ACHN (cell line): ENCODE measurements at regions not wholly inside any gene's neighbourhood (a gene's known extent, or its start where the extent isn't known, plus 50 kb on each side); places are given as distances from the start of the nearest gene placed in this dataset.

Experiments used
- DNase-seq: peaks from one replicate; pipeline ENCODE4 v3.0.0-alpha.2; 2015
- in situ Hi-C: cut with HindIII; loops from 2 replicates; pipeline ENCODE4 v1.10.0; 2017; ENCODE audit warnings: low sequenced_read_pairs, low pct_ligation_motif_present, low pct_unique_long_range_greater_than_20kb

DNA sequence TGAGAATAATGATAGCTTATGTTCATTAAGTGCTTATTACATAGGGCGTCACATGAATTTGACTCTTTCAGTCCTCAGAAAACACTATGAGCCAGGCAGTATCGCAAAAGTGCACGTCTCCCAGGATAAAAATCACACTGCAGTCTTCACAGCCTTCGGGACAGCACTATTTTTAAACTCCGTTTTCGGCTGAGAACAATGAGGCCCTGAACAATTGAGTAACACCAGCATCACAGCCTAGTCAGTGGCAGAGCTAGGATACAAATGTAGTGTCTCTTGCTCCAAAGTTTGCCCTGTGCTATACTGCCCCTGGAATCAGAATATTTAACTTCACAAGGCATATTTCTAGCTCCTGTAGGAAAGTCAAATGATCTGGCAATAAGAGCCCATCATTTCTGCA lies 852.1 kb upstream of the SEMA6D start:
- in situ Hi-C loops: no loop called here

DNA sequence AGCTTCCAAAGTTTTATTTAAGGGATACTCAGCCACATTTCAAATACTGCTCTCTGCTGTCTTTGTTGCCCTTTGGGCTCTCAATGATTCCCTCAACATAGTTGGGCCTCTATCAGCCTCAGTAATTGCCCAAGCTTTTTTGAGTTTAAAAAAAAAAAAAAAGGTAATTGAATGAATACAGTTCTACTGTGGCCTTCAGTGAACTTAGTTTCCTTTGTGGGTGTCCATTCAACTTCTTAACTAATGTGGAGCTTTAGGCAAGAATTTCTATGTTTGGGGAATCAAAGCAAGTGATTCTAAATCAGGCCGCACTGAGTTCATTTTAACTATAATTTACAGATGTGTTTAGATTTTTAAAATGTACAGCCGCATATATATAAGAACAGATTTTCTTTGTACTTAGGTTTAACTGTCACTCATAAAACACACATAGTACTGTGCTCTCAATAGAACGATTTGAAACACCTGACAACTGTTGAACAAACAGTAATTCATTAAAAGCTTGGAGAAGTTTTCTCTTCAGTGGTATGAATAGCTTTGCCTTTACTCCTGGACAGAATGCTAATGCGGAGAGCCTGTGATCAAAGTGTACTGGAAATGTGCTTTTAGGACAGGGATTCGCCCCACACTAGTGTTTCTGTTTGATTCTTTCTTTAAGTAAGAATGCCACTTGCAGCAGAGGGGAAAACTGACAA lies 844.9 kb upstream of the SEMA6D start:
- in situ Hi-C loops: no loop called here
- no peak for DNase-seq

More for the DNA sequence above, 852.1 kb upstream of the SEMA6D start:
- no peak for DNase-seq

DNA sequence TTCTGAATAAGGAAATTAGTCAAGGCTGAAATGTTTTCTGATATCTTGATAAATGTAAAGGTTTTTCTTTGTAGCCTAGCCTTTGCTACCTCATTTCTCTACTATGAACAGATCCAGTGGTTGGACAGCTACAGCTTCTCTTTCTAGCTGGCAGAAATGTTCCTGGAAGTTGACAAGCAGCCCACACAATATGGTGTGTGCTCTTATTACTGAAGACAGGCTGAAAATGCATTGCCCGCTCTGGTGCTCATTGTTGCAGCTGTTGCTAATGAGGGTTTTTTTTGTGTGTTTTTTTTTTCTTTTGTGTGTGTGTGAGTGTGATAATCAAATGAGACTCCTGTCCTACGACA lies 844.3 kb upstream of the SEMA6D start:
- in situ Hi-C loops: no loop called here
- DNase-seq: no peak

DNA sequence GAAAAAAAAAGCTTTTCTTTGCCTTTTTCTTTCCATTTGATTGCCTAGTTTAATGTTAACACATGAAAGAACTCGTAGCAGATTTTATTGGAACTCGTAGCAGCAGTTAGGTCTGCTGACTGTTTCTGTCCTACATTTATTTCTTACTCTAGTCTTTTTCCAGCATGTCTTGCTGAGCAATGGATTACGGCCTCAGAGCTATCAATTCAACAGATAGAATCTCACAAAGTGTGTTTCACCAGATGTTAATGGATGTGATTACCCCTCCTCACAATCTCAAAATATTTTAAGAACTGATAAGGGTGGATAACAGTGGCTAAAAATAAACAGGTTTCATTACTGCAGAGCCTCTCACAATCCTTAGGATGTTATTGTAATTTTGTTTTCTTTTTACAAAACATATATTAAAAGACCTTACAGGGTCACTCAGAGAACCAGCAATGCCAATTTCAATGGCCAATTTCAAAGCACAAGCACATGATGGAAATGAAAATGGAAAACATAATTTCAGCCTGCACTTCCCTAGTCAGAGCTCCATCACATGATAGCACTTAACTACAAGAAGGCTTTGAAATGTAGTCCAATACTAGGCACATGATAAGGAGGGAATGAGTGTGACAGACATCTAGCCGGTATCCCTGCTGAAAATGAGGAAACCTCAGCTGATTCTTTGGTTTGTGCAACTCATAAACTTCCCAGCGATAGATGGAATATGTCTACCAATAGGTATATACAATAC lies 838.1 kb upstream of the SEMA6D start:
- no peak for DNase-seq
- in situ Hi-C loops: no loop called here

DNA sequence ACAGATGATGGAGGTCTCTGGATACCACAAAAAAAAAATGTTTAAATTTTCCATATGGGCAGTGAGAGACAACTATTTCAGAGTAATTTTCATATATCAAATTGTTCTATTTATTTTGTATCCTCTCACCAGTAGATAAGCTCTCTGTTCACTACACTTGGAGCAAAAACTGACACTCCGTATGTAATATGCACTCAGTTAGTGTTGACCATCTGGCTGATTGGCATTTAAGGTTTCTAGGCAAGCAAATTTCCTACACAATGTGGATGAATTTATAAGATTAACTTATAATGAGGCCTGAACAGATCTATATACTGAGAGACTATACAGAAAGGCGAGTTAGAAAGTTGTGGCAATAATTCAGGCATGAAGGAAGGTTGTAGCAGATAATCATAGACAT lies 836.5 kb upstream of the SEMA6D start:
- in situ Hi-C loops: no loop called here
- no peak for DNase-seq

DNA sequence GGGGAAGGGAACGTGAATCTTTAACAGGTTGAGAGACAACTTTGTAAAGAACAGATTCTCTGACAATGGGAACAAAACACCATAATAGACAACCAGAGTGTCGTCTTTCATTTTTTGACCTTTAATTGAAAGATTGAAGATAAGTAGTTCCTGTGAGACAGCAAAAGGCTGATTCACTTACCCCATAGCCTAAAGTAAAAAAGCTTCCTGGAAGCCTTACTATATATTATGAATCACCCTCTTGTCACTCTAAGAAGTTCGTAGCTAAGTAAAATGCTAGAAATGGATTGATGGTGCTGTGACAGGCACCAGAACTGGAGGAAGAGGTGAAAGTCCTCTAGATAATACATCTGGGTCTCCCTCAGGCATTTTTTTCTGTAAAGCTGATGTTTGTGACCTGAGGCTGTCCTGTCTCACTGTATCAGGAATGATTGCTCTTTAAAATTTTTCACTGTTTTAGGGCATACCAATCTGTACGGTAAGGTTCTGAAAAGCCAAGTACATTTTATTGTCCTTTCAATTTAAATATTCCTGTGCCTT lies 824.6 kb upstream of the SEMA6D start:
- in situ Hi-C loops: no loop called here
- DNase-seq: no peak

DNA sequence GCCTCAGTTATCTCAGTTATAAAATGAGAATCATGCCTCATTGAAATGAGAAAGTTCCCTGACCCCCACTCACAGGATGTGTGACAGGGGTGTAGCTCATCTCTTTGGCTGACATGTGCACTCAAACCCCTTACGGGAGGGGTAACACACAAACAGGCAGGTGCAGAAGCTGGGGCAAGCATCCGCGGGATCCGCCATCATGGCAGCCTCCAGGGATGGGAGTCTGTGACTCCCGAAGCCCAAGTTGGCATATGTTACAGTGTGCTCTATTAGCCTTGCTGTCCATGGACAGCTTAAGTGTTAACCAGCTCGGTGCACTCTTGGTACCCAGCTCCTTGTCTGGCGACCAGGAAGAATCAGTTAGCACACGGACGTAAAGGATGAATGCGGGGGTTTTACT lies 822.7 kb upstream of the SEMA6D start:
- DNase-seq: no peak
- in situ Hi-C loops: no loop called here

DNA sequence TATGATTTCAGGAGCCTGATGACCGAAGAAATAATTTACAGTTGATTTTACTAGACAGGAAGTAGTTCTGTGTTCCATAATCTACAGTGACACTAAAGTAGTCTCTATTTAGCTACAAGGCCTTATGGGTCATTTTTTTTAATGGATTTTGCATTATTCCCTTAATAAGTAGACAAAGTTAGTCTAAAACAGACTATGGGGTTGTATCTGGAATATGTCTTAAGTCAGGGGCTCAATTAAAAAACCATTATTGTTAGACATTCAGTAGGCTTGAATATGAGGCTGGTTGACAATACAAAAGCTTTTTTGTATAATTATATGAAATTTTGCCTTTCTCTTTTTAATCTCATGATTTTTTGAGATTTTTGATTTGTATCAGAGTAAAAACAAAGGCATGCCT lies 820.0 kb upstream of the SEMA6D start:
- DNase-seq: no peak
- in situ Hi-C loops: no loop called here

DNA sequence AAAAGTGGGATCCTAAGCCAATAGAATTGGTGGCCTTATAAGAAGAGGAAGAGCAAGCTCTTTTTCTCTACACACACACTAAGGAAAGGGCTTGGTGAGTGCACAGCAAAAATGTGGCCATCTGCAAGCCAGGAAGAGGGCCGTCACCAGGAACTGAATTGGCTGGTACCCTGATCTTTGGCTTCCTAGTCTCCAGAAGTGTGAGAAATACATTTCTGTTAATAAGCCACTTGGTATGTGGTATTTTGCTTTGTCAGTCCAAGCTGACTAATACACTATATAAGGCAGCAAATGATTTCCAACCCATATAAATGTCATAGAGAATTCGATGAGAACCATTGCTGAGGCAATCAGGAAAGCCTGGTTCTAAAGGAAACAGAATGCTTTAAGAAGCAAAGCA lies 816.3 kb upstream of the SEMA6D start:
- no peak for DNase-seq
- in situ Hi-C loops: no loop called here

DNA sequence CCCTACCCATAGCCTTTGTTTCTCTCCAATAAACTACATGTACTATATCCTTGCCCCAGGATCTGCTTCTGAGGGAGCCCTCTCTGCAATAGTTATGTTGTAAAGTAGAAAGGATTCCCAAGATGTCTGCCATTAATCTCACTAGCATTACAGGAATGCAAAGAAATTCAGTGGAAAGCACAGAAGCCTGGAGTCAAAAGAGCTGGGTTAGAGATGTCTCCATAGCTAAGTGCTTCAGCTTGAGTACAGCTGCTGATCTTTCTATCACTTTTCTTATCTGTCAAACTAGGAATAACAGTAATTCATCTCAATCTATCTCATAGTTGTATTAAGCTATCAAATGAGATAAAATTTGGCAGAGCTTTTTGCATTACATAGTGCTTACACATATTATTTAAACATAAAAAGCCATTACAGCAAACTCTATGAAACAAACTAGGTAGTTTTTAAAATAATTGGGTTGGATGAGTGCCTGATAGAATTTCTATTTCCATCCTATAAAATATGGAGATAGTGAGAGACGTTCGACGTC lies 799.5 kb upstream of the SEMA6D start:
- DNase-seq: no peak
- in situ Hi-C loops: no loop called here

DNA sequence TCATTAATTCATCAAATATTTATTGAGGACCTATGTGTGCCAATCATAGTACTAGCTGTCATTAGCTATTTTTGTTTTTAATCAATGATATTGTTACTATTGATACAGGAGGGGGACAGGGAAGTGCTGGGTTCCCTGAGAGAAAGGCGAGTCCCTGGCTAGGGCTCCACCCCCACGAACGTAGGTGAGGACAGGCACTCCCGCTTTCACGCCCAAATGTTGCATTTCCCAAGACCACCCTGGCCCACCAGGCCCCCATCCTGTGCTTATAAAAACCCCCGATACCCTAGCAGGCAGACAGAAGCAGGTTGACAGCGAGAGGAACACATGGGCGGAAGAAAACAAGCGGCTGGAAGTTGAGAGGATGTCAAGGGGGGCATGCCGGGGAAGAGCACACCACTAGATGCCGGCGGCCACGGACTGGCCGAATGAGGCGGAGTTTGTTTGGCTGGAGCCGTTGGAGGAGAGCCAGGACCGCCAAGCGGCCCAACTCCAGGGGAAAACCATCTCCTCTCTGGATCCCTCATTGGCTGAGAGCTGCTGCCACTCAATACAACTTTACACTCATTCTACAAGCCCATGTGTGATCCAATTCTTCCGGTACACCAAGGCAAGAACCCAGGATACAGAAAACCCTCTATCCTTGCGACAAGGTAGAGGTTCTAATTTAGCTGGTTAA lies 798.7 kb upstream of the SEMA6D start:
- in situ Hi-C loops: no loop called here
- no peak for DNase-seq

DNA sequence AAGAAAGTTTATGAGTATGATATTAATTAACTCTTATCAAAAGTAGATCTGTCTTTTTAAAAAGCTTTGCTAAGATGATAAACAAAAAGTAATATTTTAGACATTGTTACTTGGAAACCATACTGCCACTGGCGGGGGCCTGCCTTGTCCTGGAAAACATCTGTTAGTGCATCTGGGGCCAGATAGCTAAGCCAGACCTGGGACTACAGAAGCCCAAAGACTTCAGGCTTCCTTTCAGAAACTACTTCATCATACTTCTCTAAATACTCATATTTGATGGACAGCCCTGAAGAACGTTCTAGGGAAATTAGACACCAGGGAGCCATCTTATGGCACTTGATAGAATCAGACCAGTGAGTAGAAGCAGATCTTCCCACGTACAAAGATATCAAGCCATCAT lies 795.4 kb upstream of the SEMA6D start:
- no peak for DNase-seq
- in situ Hi-C loops: no loop called here

DNA sequence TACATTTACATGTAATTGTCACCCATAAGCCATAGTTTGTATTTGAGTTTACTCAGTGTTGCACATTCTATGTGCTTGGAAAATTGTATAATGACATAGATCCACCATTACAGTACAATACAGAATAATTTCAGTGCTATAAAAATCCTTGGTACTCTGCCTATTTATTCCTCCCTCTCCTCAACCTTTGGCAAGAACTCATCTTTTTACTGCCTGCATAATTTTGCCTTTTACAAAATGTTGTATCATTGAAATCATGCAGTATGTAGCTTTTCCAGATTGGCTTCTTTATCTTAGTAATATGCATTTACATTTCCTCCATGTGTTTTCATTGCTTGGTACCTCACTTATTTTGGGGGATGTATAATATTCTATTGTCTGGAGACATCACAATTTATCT lies 786.9 kb upstream of the SEMA6D start:
- in situ Hi-C loops: no loop called here
- no peak for DNase-seq

DNA sequence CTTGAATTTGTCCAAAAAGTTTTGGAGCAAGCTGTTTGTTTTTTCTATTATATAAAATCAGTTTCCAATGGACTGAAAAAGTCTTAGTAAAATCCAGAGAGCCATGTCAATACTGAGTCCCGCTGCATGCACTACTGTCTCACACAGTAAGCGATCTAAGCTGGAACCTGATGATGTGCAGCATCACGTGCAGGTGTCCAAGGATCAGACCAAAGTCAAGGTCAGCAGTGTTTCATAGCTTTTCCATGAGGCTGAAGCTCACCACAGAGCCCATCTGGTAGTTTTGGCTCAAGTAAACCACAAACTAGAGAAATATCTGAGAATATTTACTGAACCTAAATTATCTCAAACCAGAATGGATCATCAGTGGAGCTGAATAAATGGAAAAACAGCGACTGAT lies 784.0 kb upstream of the SEMA6D start:
- DNase-seq: no peak
- in situ Hi-C loops: no loop called here

DNA sequence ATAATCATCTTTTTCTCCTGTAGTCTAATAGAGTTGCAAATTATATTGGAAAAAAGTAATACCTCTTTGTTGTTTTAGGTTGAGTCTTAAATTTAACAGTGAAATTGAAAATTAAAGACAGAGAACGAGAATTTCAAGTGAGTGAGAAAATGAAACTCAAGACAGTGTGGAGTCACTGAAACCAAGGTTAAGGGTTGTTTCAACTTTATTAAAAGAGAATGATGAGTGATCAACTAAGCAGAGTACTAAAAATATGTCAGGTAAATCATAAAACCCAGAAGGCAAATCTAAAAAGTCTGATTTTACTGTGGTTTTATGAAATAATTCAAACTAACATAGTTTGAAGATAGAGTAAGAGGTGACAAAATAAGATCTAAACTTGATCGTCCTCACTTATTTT lies 782.5 kb upstream of the SEMA6D start:
- in situ Hi-C loops: no loop called here
- no peak for DNase-seq

DNA sequence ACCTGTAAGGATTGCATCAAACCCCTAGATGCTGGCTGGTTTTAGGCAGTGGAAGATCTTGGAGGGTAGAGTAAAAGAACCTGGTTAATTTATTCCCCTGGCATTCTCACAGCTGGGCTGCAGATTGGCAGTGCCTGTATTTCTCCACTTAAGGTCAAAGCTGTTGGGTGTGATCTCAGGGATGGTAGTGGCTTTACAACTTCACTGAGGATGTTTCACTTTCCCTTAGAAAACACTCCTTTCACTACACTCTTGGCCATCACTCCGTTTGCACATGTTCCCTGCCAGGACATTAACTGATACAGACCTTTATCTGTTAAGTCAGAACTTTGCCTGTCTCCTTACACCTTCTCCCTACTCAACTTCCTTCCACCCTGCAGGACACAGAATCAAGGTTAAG lies 779.1 kb upstream of the SEMA6D start:
- in situ Hi-C loops: no loop called here
- DNase-seq: no peak

DNA sequence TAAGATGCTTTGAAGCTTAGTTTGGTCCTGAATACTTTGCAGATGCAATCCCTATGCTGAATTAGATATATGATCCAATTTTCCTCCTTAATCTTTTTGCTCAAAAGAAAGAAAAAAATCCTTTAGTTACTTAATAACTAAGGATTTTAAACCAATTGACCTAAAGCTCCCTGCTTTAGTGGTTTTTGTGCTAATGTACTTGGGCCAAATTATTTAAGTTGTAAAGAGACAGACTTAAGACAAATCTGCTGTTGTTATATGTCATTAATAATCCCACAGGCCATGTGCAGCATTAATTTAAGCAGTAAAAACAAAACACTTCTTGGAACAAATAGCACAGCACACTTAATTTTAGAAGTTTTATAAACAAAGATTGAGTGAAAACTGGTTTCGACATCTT lies 776.1 kb upstream of the SEMA6D start:
- DNase-seq: no peak
- in situ Hi-C loops: no loop called here

DNA sequence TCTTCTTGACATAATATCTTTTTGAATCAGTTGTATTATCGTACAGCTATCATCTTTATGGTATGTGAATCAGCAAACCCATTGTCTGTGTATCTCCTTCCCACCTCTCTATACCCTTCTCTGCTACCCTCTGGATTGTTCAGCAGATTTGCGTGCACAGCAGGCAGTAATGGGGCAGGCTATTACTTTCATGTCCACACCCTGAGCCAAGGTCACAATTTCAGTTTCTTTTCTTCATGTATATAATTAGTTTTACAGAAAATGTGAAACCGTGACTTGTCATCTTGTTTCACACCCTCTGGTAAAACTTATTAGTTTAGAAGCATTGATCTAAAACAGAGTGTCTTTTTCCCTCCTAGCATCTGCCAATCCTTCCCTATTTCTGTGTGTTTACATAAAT lies 770.4 kb upstream of the SEMA6D start:
- DNase-seq: no peak
- in situ Hi-C loops: no loop called here

DNA sequence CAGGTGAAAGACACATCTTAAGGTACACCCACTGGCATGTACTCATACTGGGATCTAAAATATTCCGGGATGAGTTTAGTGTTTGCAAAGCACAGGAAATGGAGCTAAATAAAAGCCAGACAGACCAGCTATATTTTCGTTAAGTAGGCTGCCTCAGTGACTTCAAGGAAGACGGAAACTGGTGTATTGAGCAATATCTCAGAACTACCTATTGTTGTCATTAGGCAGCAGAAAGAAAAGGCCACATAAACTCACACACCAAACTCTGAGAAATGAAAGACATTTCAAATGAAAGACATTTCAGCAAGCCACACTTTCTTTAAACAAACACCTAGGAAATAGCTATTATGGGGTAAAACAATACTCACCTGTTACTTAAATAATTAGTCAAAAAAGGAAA lies 761.7 kb upstream of the SEMA6D start:
- DNase-seq: no peak
- in situ Hi-C loops: no loop called here
